ENCODE measurements at regions not wholly inside any gene's neighbourhood (a gene's known extent, or its start where the extent isn't known, plus 50 kb on each side); places are given as distances from the start of the nearest gene placed in this dataset.

DNA sequence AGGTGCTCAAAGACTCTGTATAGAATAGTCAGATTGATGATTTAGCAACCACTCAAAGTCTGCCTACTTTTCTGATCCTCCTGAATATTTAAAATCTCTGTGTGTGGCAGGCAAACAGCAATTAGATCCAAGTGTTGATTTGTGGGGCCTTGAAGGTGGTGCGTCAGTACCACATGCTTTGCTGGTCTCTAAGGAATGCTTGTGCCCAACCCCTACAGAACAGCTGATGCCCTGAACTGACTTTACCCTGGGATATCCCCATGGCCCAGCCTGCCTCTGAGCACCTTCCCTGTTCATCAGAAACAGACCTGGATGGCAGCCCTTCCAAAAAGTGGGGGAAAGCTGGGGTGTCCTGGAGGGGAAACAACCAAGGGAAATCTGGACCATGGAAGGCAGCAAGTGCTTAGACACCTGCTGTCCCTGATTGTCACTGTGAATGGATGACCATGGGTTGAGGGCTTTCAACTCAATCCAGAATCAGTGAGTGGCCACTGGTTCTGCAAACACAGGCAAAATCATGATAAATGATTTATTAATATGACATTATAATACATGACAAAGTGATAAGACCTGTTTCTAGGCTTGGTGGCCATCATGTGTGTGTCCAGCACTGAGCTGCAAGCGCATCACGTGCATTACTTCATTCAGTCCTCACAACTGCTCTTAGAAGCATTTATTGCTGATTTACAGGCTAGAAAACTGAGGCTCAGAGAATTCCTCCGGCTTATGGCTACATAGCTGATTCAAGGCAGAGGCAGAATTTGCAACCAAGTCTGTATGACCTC lies 76.1 kb upstream of the TPM1 start:
- H3K9me2 ChIP-seq (ENCODE audit: insufficient read depth, low read length) = no peaks in the 10 kb centered on the region
- H3K27me3 ChIP-seq (ENCODE audit: insufficient read depth, low read depth, low read length) = no peaks in the 10 kb centered on the region
- TF ChIP-seq EZH2 (IDR thresholded peaks at IDR 0.05; ENCODE audit: borderline replicate concordance, insufficient read depth, low read length, poor library complexity, severe bottlenecking) = no peak
- TF ChIP-seq EP300 (conservative IDR thresholded peaks at IDR 0.05; ENCODE audit: poor library complexity, severe bottlenecking) = no peak
- no peak for TF ChIP-seq RAD21 (conservative IDR thresholded peaks at IDR 0.05)
- TF ChIP-seq POLR2AphosphoS5 (IDR thresholded peaks at IDR 0.05) = no peak
- TF ChIP-seq CTCF (IDR thresholded peaks at IDR 0.05; ENCODE audit: poor library complexity, severe bottlenecking) = no peak
- TF ChIP-seq, protein P1, sequence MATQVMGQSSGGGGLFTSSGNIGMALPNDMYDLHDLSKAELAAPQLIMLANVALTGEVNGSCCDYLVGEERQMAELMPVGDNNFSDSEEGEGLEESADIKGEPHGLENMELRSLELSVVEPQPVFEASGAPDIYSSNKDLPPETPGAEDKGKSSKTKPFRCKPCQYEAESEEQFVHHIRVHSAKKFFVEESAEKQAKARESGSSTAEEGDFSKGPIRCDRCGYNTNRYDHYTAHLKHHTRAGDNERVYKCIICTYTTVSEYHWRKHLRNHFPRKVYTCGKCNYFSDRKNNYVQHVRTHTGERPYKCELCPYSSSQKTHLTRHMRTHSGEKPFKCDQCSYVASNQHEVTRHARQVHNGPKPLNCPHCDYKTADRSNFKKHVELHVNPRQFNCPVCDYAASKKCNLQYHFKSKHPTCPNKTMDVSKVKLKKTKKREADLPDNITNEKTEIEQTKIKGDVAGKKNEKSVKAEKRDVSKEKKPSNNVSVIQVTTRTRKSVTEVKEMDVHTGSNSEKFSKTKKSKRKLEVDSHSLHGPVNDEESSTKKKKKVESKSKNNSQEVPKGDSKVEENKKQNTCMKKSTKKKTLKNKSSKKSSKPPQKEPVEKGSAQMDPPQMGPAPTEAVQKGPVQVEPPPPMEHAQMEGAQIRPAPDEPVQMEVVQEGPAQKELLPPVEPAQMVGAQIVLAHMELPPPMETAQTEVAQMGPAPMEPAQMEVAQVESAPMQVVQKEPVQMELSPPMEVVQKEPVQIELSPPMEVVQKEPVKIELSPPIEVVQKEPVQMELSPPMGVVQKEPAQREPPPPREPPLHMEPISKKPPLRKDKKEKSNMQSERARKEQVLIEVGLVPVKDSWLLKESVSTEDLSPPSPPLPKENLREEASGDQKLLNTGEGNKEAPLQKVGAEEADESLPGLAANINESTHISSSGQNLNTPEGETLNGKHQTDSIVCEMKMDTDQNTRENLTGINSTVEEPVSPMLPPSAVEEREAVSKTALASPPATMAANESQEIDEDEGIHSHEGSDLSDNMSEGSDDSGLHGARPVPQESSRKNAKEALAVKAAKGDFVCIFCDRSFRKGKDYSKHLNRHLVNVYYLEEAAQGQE (IDR thresholded peaks at IDR 0.05; ENCODE audit: borderline replicate concordance) = no peak
- TF ChIP-seq TAF1 (IDR thresholded peaks at IDR 0.05; ENCODE audit: low read depth) = no peak
- no peaks in the 10 kb centered on the region for H3K79me2 ChIP-seq (replicated peaks; ENCODE audit: insufficient read depth, low read length)
- H3K9me3 ChIP-seq (ENCODE audit: low read length) = no peaks in the 10 kb centered on the region
- no peaks in the 10 kb centered on the region for H3K36me3 ChIP-seq (ENCODE audit: insufficient read depth, low read length)
- H3F3A ChIP-seq (ENCODE audit: insufficient read depth, low read length, poor library complexity, severe bottlenecking) = no peaks in the 10 kb centered on the region
- H2AFZ ChIP-seq (ENCODE audit: low read depth, low read length) = no peak overlapping the region
- no peak overlapping the region for H3K4me2 ChIP-seq (ENCODE audit: low read length)
- H3K27ac ChIP-seq (ENCODE audit: low read length) = no peak overlapping the region
- no peaks in the 10 kb centered on the region for H4K20me1 ChIP-seq (ENCODE audit: insufficient read depth)
- H3K4me3 ChIP-seq (ENCODE audit: low read length) = no peak overlapping the region
- H3K9ac ChIP-seq (ENCODE audit: low read length) = no peak overlapping the region

- Histone ChIP-seq H3K9me3 (ENCODE audit: low read length) (peaks cover 4% of the 10 kb centered on the region), H3K4me2 (ENCODE audit: low read length) (no peak overlapping the region), H3K4me3 (ENCODE audit: low read length) (no peak overlapping the region), H3K27ac (ENCODE audit: low read length) (no peak overlapping the region), H3K79me2 (replicated peaks; ENCODE audit: insufficient read depth, low read length) (no peaks in the 10 kb centered on the region), H3K27me3 (ENCODE audit: insufficient read depth, low read depth, low read length) (no peaks in the 10 kb centered on the region), H3K9me2 (ENCODE audit: insufficient read depth, low read length) (no peaks in the 10 kb centered on the region), H3F3A (ENCODE audit: insufficient read depth, low read length, poor library complexity, severe bottlenecking) (no peaks in the 10 kb centered on the region), H3K9ac (ENCODE audit: low read length) (no peak overlapping the region), H4K20me1 (ENCODE audit: insufficient read depth) (no peaks in the 10 kb centered on the region), H2AFZ (ENCODE audit: low read depth, low read length) (no peak overlapping the region), H3K36me3 (ENCODE audit: insufficient read depth, low read length) (no peaks in the 10 kb centered on the region)
- no peak for TF ChIP-seq EP300 (conservative IDR thresholded peaks at IDR 0.05; ENCODE audit: poor library complexity, severe bottlenecking)
- no peak for TF ChIP-seq RAD21 (conservative IDR thresholded peaks at IDR 0.05)
- TF ChIP-seq, protein P1 (IDR thresholded peaks at IDR 0.05; ENCODE audit: borderline replicate concordance) = no peak
- TF ChIP-seq POLR2AphosphoS5 (IDR thresholded peaks at IDR 0.05) = no peak
- TF ChIP-seq SMC3 (conservative IDR thresholded peaks at IDR 0.05; ENCODE audit: poor library complexity) = no peak
- TF ChIP-seq EZH2 (IDR thresholded peaks at IDR 0.05; ENCODE audit: borderline replicate concordance, insufficient read depth, low read length, poor library complexity, severe bottlenecking) = no peak
- TF ChIP-seq TAF1 (IDR thresholded peaks at IDR 0.05; ENCODE audit: low read depth) = no peak
- TF ChIP-seq CTCF (IDR thresholded peaks at IDR 0.05; ENCODE audit: poor library complexity, severe bottlenecking) = no peak
- no peak for TF ChIP-seq MXI1 (conservative IDR thresholded peaks at IDR 0.05; ENCODE audit: poor library complexity, severe bottlenecking)
Observed at GRCh38 chr15:62968699-62969098, 73.8 kb upstream of the TPM1 start.
